ENCODE measurements at regions not wholly inside any gene's neighbourhood (a gene's known extent, or its start where the extent isn't known, plus 50 kb on each side); places are given as distances from the start of the nearest gene placed in this dataset.
"Not testable (repeated sequence)": the region's sequence is repeated elsewhere in the genome, so short reads cannot be mapped to it uniquely, and the experiment has no call there.

DNA sequence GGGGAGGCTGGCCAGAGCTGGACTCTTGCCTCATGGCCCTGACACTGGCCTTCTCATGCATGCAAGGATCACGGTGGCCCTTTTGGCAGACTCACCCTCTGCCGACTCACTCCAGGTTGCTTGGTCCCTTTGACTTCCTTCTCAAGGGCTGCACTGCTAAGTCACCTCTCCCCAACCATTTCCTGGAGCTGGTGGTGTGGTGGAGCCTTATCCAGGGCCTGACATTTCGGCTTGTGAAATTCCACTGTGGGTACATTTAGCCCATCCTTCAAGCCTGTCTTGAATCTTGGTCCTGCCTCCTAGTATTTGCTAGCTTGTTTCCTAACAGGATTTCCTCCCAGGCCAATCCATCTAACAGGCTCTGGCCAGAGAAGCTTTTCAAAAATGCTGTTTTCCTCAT lies 52.6 kb upstream of the JUN start:
- DNase-seq (ENCODE audit: low read depth in 2 of 2): no peak

GRCh38 chr1:58837886-58838285 lies 54.0 kb upstream of the JUN start:
- DNase-seq (ENCODE audit: low read depth in 2 of 2): no peak

GRCh38 chr1:58839147-58839795 lies 55.4 kb upstream of the JUN start:
- DNase-seq (ENCODE audit: low read depth in 2 of 2): no peak

DNA sequence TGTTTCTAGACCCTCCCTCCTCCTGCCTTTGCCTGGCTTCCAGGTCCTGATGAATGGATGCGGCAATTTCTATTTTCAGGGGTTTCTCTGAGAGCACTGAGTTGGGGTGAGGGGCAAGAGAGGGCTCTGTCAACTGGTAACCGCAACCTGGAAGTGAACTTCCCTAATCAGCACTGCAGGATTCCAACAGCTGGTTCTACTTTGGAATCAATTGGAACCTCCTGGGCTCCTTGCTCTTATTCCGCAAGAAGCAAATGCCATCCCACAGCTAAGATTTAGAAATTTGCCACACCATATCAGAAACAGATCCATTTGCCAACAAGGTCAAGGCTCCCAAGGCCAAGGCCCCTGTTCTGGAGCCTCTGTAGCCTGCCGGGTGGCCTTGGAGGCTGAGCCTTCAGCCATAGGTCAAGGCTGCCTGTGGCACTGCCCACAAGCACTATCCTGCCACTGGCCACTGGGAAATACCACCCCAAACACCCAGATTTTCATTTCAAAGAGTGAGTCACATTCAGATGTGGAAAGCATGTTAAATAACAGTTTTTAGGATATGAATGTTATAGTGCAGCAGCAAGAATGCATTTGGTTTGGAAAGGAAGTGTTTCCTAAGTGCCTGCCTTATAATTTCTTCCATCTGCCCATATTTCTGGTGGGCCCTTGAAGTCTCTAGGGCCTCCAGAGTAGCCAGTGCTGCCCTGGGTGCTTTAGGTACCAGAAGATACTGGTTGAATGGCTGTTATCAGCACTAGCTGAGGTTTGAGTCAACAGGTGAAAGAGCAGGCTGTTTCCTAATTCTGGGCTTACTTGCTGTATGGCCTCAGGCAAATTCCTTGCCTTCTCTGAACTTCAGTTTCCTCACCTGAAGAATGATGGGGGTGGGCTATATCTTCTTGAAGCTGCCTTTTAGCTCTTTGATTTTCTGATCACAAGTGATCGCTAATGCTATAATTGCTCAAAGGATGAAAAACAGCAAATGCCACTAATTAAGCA lies 56.3 kb upstream of the JUN start:
- DNase-seq (ENCODE audit: low read depth in 2 of 2): no peak

GRCh38 chr1:58841455-58841854 lies 57.6 kb upstream of the JUN start:
- DNase-seq (ENCODE audit: low read depth in 2 of 2): no peak

GRCh38 chr1:58842941-58843340 lies 59.1 kb upstream of the JUN start:
- DNase-seq (ENCODE audit: low read depth in 2 of 2): no peak

GRCh38 chr1:58844176-58844575 lies 60.3 kb upstream of the JUN start:
- DNase-seq (ENCODE audit: low read depth in 2 of 2): no peak

DNA sequence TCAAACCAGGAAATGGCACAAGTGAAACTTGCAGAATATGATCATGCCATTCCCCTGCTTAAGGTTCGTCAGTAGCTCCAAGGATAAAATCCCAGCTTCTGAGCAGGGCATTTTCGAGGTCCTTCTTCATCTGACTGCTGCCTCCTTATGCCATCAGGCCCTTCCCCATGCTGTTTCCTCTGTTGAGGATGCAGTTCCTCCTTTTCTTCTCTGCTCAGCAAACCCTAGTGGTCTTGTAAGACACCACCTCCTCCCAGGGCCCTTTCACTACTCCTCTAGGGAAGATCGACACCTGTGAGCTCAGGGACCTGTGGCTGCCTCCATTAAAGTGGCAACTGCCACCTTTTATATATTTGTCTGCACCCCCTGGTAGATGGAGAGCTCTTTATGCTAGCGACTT lies 62.1 kb upstream of the JUN start:
- DNase-seq (ENCODE audit: low read depth in 2 of 2): no peak

DNA sequence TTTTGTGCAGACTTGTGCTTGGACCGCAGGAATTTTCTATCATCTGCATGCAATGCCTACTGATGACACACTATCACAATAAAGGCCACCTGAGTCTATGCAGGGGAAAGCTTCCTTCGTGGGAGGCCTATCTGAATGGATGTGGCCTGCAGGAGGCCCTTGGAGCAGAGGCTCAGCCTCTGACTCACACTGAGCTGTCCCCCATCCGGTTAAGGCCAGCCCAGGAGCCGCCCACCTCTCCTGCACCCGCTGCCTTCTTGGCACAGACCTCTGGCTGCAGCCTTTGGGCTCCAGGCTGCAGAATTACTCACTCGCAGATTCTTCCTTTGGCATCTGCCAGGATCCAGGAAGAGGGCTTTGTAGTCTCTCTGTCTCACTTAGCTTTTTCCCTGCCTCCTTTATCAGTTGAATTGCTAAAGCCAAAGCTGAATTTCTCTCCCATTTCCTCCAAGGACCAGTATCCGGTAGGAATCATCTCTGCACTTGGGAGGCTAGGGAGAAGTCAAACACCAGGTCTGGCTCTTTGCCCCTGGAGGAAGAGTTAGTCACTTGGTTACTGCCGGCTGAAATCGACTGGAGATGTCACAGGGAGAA lies 65.1 kb upstream of the JUN start:
- DNase-seq (ENCODE audit: low read depth in 2 of 2): no peak

- no peak for DNase-seq (ENCODE audit: low read depth in 2 of 2)
These were observed 65.7 kb upstream of the JUN start for GRCh38 chr1:58849551-58849950.

GRCh38 chr1:58850636-58851035 lies 66.8 kb upstream of the JUN start:
- no peak for DNase-seq (ENCODE audit: low read depth in 2 of 2)

- DNase-seq (ENCODE audit: low read depth in 2 of 2): no peak
These were observed 69.1 kb upstream of the JUN start for GRCh38 chr1:58852731-58853485.

DNA sequence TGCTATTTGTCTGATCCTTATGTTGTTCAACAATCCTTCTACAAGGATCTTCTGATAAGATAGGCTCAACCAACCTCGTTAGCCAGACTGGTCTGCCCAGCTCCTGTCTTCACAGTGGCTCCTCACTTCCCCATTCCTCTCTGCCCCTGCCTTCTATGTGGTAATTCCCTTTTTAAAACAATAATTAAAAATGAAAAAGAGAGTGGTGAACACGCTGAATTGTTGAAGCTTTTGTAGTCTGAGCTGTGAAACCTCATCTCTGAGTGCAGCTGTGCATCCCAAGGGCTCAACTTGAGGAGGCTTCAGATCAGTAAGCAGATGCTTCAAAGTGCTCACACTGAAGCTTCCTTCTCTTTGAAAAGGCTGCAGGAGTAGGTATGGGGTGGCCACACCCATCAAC lies 70.7 kb upstream of the JUN start:
- DNase-seq (ENCODE audit: low read depth in 2 of 2): no peak

GRCh38 chr1:58855274-58856165 lies 71.7 kb upstream of the JUN start:
- DNase-seq (ENCODE audit: low read depth in 2 of 2): no peak

GRCh38 chr1:58856281-58856680 lies 72.4 kb upstream of the JUN start:
- not testable (repeated sequence) for DNase-seq (ENCODE audit: low read depth in 2 of 2)

- no peak for DNase-seq (ENCODE audit: low read depth in 2 of 2)
These were observed 74.1 kb upstream of the JUN start for GRCh38 chr1:58857680-58858673.

- DNase-seq (ENCODE audit: low read depth in 2 of 2): no peak
These were observed 76.1 kb upstream of the JUN start for GRCh38 chr1:58859769-58860485.

GRCh38 chr1:58861076-58861475 lies 77.2 kb upstream of the JUN start:
- no peak for DNase-seq (ENCODE audit: low read depth in 2 of 2)

GRCh38 chr1:58861506-58861905 lies 77.7 kb upstream of the JUN start:
- DNase-seq (ENCODE audit: low read depth in 2 of 2): no peak
